Endothelial cell of umbilical vein (primary cell): ENCODE measurements at regions not wholly inside any gene's neighbourhood (a gene's known extent, or its start where the extent isn't known, plus 50 kb on each side); places are given as distances from the start of the nearest gene placed in this dataset.

Experiments
- BruUV-seq: library from RNA; stranded (reverse); fragments of 400-500 nt; replicated peaks from 2 replicates; lab custom pipeline; 2021; lab: Mats Ljungman, UMichigan
- CTCF ChIA-PET: fragments of 300-600, 350-600 bp; sonication (Branson Sonifier 250); formaldehyde crosslinking; loops from one replicate; lab custom pipeline; 2021; ENCODE audit warnings: antibody characterized with exemption, inconsistent platforms; lab: Charles Lee
- POLR2A ChIA-PET: fragments of 300-600, 350-600 bp; sonication (Branson Sonifier 250); formaldehyde crosslinking; loops from one replicate; lab custom pipeline; 2021; ENCODE audit warnings: antibody characterized with exemption, inconsistent platforms; lab: Charles Lee
- DNase-seq: peaks from one replicate; pipeline ENCODE4 v3.0.0-alpha.2; 2011; ENCODE audit warnings: low read depth, low spot score
- FAIRE-seq: peaks from 2 replicates; lab custom pipeline; 2011; peaks lifted over from hg19 to GRCh38; lab: Jason Lieb, UNC
- H2AFZ ChIP-seq: 2 replicates; pipeline ENCODE4 v1.6.0; 2012; ENCODE audit warnings: low read depth, low read length, control low read depth, inconsistent platforms
- H3K27ac ChIP-seq: 2 replicates; pipeline ENCODE4 v1.5.1; 2011; ENCODE audit warnings: low read depth, mild to moderate bottlenecking, control low read depth, low read length, moderate library complexity; ENCODE audit not compliant: insufficient read depth
- H3K27me3 ChIP-seq, 2 experiments: 2 replicates each; pipeline versions ENCODE4 v1.6.0 to v1.6.1; 2011; ENCODE audit warnings: low read length in 2 of 2, mixed read lengths in 1 of 2; ENCODE audit not compliant: control insufficient read depth in 2 of 2, insufficient read depth in 2 of 2
- H3K36me3 ChIP-seq, 2 experiments: 2 replicates in 1 of 2; 3 replicates in 1 of 2; pipeline ENCODE4 v1.5.1; 2011; ENCODE audit warnings: low read length in 2 of 2, mild to moderate bottlenecking in 1 of 2, moderate library complexity in 1 of 2; ENCODE audit not compliant: control insufficient read depth in 2 of 2, insufficient read depth in 2 of 2; ENCODE audit errors: extremely low read depth in 1 of 2
- H3K4me1 ChIP-seq: 3 replicates; pipeline ENCODE4 v1.5.1; 2011; ENCODE audit warnings: mild to moderate bottlenecking, low read length; ENCODE audit not compliant: control insufficient read depth, insufficient read depth; ENCODE audit errors: extremely low read depth
- H3K4me2 ChIP-seq: 2 replicates; pipeline ENCODE4 v1.6.1; 2011; ENCODE audit warnings: low read length, control low read depth, mixed read lengths; ENCODE audit not compliant: insufficient read depth
- H3K4me3 ChIP-seq, 3 experiments: fragments of 200-600 bp in 1 of 3; sonication (generic), shearing (Covaris generic) in 1 of 3; replicated peaks in 1 of 3; 2 replicates each; pipeline ENCODE4 v1.5.1; 2011 to 2016; ENCODE audit warnings: control low read depth in 3 of 3, low read length in 3 of 3, mild to moderate bottlenecking in 2 of 3, inconsistent platforms in 1 of 3, low read depth in 1 of 3, moderate library complexity in 1 of 3; ENCODE audit not compliant: insufficient read depth in 1 of 3
- H3K79me2 ChIP-seq: 2 replicates; pipeline ENCODE4 v1.6.0; 2012; ENCODE audit warnings: low read length, inconsistent platforms; ENCODE audit not compliant: control insufficient read depth, insufficient read depth
- H3K9ac ChIP-seq: replicated peaks from 2 replicates; pipeline ENCODE3; 2011; ENCODE audit warnings: low read length, control low read depth; ENCODE audit not compliant: insufficient read depth; ENCODE audit errors: extremely low read depth
- H3K9me1 ChIP-seq: replicated peaks from 3 replicates; pipeline ENCODE4 v1.6.0; 2011; ENCODE audit warnings: mild to moderate bottlenecking, low read length; ENCODE audit not compliant: control insufficient read depth, insufficient read depth; ENCODE audit errors: extremely low read depth
- H3K9me3 ChIP-seq: replicated peaks from 2 replicates; pipeline ENCODE4 v1.5.1; 2012; ENCODE audit warnings: low read length, inconsistent platforms; ENCODE audit not compliant: control insufficient read depth, insufficient read depth
- H4K20me1 ChIP-seq: replicated peaks from 2 replicates; pipeline ENCODE3; 2011; ENCODE audit warnings: mild to moderate bottlenecking, low read length; ENCODE audit not compliant: control insufficient read depth, insufficient read depth; ENCODE audit errors: extremely low read depth
- EZH2 ChIP-seq: IDR thresholded peaks from 2 replicates; pipeline ENCODE4 v1.6.1; 2012; ENCODE audit warnings: borderline replicate concordance, low read depth, mild to moderate bottlenecking, moderate library complexity, low read length, inconsistent platforms; ENCODE audit not compliant: severe bottlenecking
- FOS ChIP-seq: IDR thresholded peaks from 2 replicates; pipeline ENCODE4 v1.6.1; 2011; ENCODE audit warnings: mild to moderate bottlenecking, low read length, moderate library complexity, borderline replicate concordance; ENCODE audit not compliant: insufficient read depth
- GATA2 ChIP-seq: IDR thresholded peaks from 2 replicates; pipeline ENCODE4 v1.7.0; 2011; ENCODE audit warnings: low read depth, mild to moderate bottlenecking, moderate library complexity, mixed read lengths, low read length; ENCODE audit not compliant: insufficient read length, insufficient read depth
- JUN ChIP-seq: IDR thresholded peaks from 2 replicates; pipeline ENCODE4 v1.6.1; 2011; ENCODE audit warnings: borderline replicate concordance, low read depth; ENCODE audit not compliant: insufficient read length, insufficient read depth
- MYC ChIP-seq: IDR thresholded peaks from one replicate; pipeline ENCODE4 v1.6.1; 2011; ENCODE audit warnings: mild to moderate bottlenecking, low read depth, low read length
- POLR2A ChIP-seq: IDR thresholded peaks from 2 replicates; pipeline ENCODE4 v1.6.1; 2012; ENCODE audit warnings: low read depth, mild to moderate bottlenecking, control low read depth, low read length
- POLR2AphosphoS5 ChIP-seq: IDR thresholded peaks from 2 replicates; pipeline ENCODE4 v1.6.1; 2012; ENCODE audit warnings: low read depth, mild to moderate bottlenecking, control low read depth, low read length, moderate library complexity; ENCODE audit not compliant: insufficient read depth
- dilution Hi-C: fragments of 300-500 bp; cut with MboI; formaldehyde crosslinking; loops from one replicate; pipeline ENCODE4 v1.15.0; 2019; ENCODE audit warnings: low sequenced_read_pairs; ENCODE audit not compliant: extremely low pct_ligation_motif_present
- intact Hi-C: fragments of 100-400 bp; cut with micrococcal nuclease; formaldehyde crosslinking; loops from one replicate; pipeline ENCODE4 v1.10.0; 2022
- TF ChIP-seq, protein P1 (sequence below): IDR thresholded peaks from 2 replicates; pipeline ENCODE4 v1.6.1; 2011; ENCODE audit not compliant: insufficient read depth, insufficient read length
- TF ChIP-seq, protein P2 (sequence below), 2 donors: IDR thresholded peaks; 1 replicate in 1 of 2; 2 replicates in 1 of 2; pipeline ENCODE4 v1.5.1; 2011; ENCODE audit warnings: low read length in 2 of 2, mild to moderate bottlenecking in 2 of 2, moderate library complexity in 2 of 2, control low read depth in 1 of 2, inconsistent platforms in 1 of 2, low read depth in 1 of 2; ENCODE audit not compliant: insufficient read depth in 1 of 2; ENCODE audit errors: extremely low read depth in 1 of 2

DNA sequence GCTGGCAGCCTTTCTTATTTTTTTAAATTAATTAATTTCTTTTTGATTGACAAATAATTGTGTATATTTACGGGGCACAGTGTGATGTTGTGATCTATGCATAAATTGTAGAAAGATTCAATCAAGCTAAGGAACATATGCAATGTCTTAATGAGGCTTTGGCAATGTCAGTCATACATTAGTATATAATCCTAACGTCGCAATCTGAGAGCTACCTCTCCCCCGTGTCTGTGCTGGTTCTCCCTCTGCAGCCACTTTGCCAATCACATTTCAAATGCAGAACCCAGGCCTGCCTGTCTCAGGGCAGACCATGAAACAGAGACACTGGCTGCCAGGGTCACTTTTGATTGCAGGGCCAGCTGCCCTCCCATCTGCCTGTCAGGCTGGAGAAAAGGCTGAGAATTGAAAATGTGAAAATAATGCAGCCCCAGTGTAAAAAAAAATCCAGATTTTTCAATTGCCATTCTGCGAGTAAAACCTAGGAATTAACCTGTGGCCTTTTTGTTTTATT lies 56.3 kb downstream of the SLC24A2 start:
- Histone ChIP-seq H2AFZ (no peak overlapping the region), H4K20me1 (no peaks in the 10 kb centered on the region), H3K9me3 (no peaks in the 10 kb centered on the region), H3K27ac (no peak overlapping the region), H3K79me2 (no peaks in the 10 kb centered on the region), H3K27me3 (no peaks in the 10 kb centered on the region), H3K4me3 (no peak overlapping the region), H3K9me1 (no peaks in the 10 kb centered on the region), H3K9ac (no peak overlapping the region), H3K4me1 (no peaks in the 10 kb centered on the region), H3K4me2 (no peak overlapping the region), H3K36me3 (no peaks in the 10 kb centered on the region)
- TF ChIP-seq POLR2A (no peak), POLR2AphosphoS5 (no peak), MYC (no peak), JUN (no peak), EZH2 (no peak), FOS (no peak), GATA2 (no peak)
- TF ChIP-seq, protein P1, sequence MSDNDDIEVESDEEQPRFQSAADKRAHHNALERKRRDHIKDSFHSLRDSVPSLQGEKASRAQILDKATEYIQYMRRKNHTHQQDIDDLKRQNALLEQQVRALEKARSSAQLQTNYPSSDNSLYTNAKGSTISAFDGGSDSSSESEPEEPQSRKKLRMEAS = no peak
- TF ChIP-seq, protein P2, sequence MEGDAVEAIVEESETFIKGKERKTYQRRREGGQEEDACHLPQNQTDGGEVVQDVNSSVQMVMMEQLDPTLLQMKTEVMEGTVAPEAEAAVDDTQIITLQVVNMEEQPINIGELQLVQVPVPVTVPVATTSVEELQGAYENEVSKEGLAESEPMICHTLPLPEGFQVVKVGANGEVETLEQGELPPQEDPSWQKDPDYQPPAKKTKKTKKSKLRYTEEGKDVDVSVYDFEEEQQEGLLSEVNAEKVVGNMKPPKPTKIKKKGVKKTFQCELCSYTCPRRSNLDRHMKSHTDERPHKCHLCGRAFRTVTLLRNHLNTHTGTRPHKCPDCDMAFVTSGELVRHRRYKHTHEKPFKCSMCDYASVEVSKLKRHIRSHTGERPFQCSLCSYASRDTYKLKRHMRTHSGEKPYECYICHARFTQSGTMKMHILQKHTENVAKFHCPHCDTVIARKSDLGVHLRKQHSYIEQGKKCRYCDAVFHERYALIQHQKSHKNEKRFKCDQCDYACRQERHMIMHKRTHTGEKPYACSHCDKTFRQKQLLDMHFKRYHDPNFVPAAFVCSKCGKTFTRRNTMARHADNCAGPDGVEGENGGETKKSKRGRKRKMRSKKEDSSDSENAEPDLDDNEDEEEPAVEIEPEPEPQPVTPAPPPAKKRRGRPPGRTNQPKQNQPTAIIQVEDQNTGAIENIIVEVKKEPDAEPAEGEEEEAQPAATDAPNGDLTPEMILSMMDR (IDR thresholded peaks at IDR 0.05; ENCODE audit: extremely low read depth in 1 of 2, insufficient read depth in 1 of 2, low read depth in 1 of 2, low read length in 2 of 2) = no peak
- POLR2A ChIA-PET = no interaction called here
- intact Hi-C loops = no loop called here
- FAIRE-seq = no peak
- CTCF ChIA-PET = interaction anchor here (1.5 kb wide), 1 partner anchor 11 kb away, joined by 3 read pairs; no protein-coding TSS in a partner anchor
- no TSS peak for BruUV-seq
- dilution Hi-C loops = no loop called here
- DNase-seq = no peak
